GM12878 (cell line): ENCODE measurements at regions not wholly inside any gene's neighbourhood (a gene's known extent, or its start where the extent isn't known, plus 50 kb on each side); places are given as distances from the start of the nearest gene placed in this dataset.

Experiments
- ATAC-seq: fragments of 200-7000 bp; cut with Tn5 transposase; 3 replicates; pipeline ENCODE4 v1.9.1; 2020; ENCODE audit warnings: mild to moderate bottlenecking, moderate library complexity
- BruUV-seq: library from RNA; stranded (reverse); fragments of 400-500 nt; replicated peaks from 2 replicates; lab custom pipeline; 2021; lab: Mats Ljungman, UMichigan
- CTCF ChIA-PET: fragments of 300-600 bp; sonication (Branson Sonifier 250); formaldehyde crosslinking; extraction: SDS; loops from one replicate; lab custom pipeline; 2021; ENCODE audit warnings: inconsistent platforms; lab: Yijun Ruan, JAX
- POLR2A ChIA-PET: fragments of 350-600 bp; formaldehyde crosslinking; extraction: SDS; loops from one replicate; lab custom pipeline; 2021; ENCODE audit warnings: inconsistent platforms; lab: Charles Lee
- RAD21 ChIA-PET: fragments of 300-600 bp; sonication (Branson Sonifier 250); formaldehyde crosslinking; loops from one replicate; lab custom pipeline; 2023; ENCODE audit warnings: antibody characterized with exemption; ENCODE audit not compliant: unreplicated experiment; lab: Charles Lee
- SMC1A ChIA-PET: fragments of 300-600 bp; sonication (Branson Sonifier 250); formaldehyde crosslinking; loops from one replicate; lab custom pipeline; 2023; ENCODE audit not compliant: unreplicated experiment, uncharacterized antibody; lab: Charles Lee
- DNase-seq: peaks from one replicate; pipeline ENCODE4 v3.0.0-alpha.2; 2011; ENCODE audit warnings: low read depth, low spot score
- FAIRE-seq: peaks from 3 replicates; lab custom pipeline; 2011; peaks lifted over from hg19 to GRCh38; lab: Jason Lieb, UNC
- H2AFZ ChIP-seq: 2 replicates; pipeline ENCODE4 v1.6.0; 2011; ENCODE audit warnings: low read depth, low read length, control low read depth; ENCODE audit not compliant: control insufficient read depth
- H3K27ac ChIP-seq: 2 replicates; pipeline ENCODE4 v1.5.1; 2011; ENCODE audit warnings: control low read depth; ENCODE audit not compliant: control insufficient read depth, insufficient read depth
- H3K27me3 ChIP-seq, 2 experiments: replicated peaks in 1 of 2; 2 replicates each; pipeline versions ENCODE4 v1.6.0 to v1.6.1; 2011; ENCODE audit warnings: low read length in 1 of 2; ENCODE audit not compliant: control insufficient read depth in 2 of 2, insufficient read depth in 2 of 2
- H3K36me3 ChIP-seq, 2 experiments: 2 replicates each; pipeline ENCODE4 v1.5.1; 2011; ENCODE audit warnings: low read length in 1 of 2; ENCODE audit not compliant: control insufficient read depth in 2 of 2, insufficient read depth in 2 of 2
- H3K4me1 ChIP-seq: 2 replicates; pipeline ENCODE4 v1.6.1; 2011; ENCODE audit warnings: mild to moderate bottlenecking, low read length, moderate library complexity, mixed read lengths; ENCODE audit not compliant: control insufficient read depth, insufficient read depth
- H3K4me2 ChIP-seq: 2 replicates; pipeline ENCODE4 v1.6.0; 2011; ENCODE audit warnings: control low read depth; ENCODE audit not compliant: control insufficient read depth, insufficient read depth
- H3K4me3 ChIP-seq: fragments of 200-600 bp; sonication (generic); 2 replicates; pipeline ENCODE4 v1.5.1; 2016
- H3K79me2 ChIP-seq: 2 replicates; pipeline ENCODE4 v1.6.0; 2011; ENCODE audit warnings: low read length; ENCODE audit not compliant: control insufficient read depth, insufficient read depth
- H3K9ac ChIP-seq: 2 replicates; pipeline ENCODE4 v1.8.0; 2011; ENCODE audit warnings: low read length, control low read depth, mixed read lengths; ENCODE audit not compliant: control insufficient read depth, insufficient read depth
- H3K9me3 ChIP-seq: replicated peaks from 3 replicates; pipeline ENCODE4 v1.5.1; 2011; ENCODE audit warnings: mild to moderate bottlenecking, low read length; ENCODE audit not compliant: control insufficient read depth, insufficient read depth
- H4K20me1 ChIP-seq: 2 replicates; pipeline ENCODE4 v1.6.0; 2011; ENCODE audit not compliant: control insufficient read depth, insufficient read depth
- E4F1 ChIP-seq: fragments of 450-650 bp; IDR thresholded peaks from 2 replicates; pipeline ENCODE4 v1.6.1; 2018; ENCODE audit warnings: borderline replicate concordance, mild to moderate bottlenecking; ENCODE audit not compliant: partially characterized antibody
- HCFC1 ChIP-seq: fragments of 150-350 bp; IDR thresholded peaks from 2 replicates; pipeline ENCODE4 v1.6.1; 2014; ENCODE audit warnings: low read length
- MEF2A ChIP-seq: IDR thresholded peaks from 2 replicates; pipeline ENCODE4 v1.6.1; 2011; ENCODE audit warnings: low read depth, mild to moderate bottlenecking, low read length, moderate library complexity; ENCODE audit not compliant: insufficient read depth
- MTA2 ChIP-seq: fragments of 450-650 bp; IDR thresholded peaks from 2 replicates; pipeline ENCODE4 v1.6.1; 2016; ENCODE audit warnings: low read depth, mild to moderate bottlenecking, moderate library complexity
- MYC ChIP-seq: IDR thresholded peaks from 2 replicates; pipeline ENCODE4 v1.6.1; 2011; ENCODE audit warnings: mild to moderate bottlenecking, low read length, moderate library complexity, inconsistent platforms; ENCODE audit not compliant: insufficient read depth, insufficient replicate concordance, insufficient read length, severe bottlenecking
- RB1 ChIP-seq: fragments of 450-650 bp; formaldehyde crosslinking; IDR thresholded peaks from 2 replicates; pipeline ENCODE4 v1.6.1; 2017; ENCODE audit warnings: mild to moderate bottlenecking, borderline replicate concordance
- RELA ChIP-seq: fragments of 450-650 bp; IDR thresholded peaks from 2 replicates; pipeline ENCODE4 v1.8.0; 2014; ENCODE audit warnings: borderline replicate concordance; ENCODE audit not compliant: partially characterized antibody
- SMC3 ChIP-seq: IDR thresholded peaks from 2 replicates; pipeline ENCODE4 v1.6.1; 2011; ENCODE audit warnings: low read length, improper control_type of control experiment, borderline replicate concordance
- SPI1 ChIP-seq: IDR thresholded peaks from 2 replicates; pipeline ENCODE4 v1.6.1; 2011; ENCODE audit warnings: low read depth, mild to moderate bottlenecking, low read length, moderate library complexity, borderline replicate concordance; ENCODE audit not compliant: insufficient read depth
- USF1 ChIP-seq: IDR thresholded peaks from 2 replicates; pipeline ENCODE4 v1.6.1; 2011; ENCODE audit warnings: borderline replicate concordance, low read depth, mild to moderate bottlenecking, moderate library complexity, mixed read lengths, low read length; ENCODE audit not compliant: insufficient read depth; ENCODE audit errors: extremely low read length
- ZNF24 ChIP-seq: fragments of 450-650 bp; IDR thresholded peaks from 2 replicates; pipeline ENCODE4 v1.6.1; 2017; ENCODE audit warnings: antibody characterized with exemption, mild to moderate bottlenecking
- WGBS: methylation state at CpG from one replicate; pipeline ENCODE4 v1.1.6; 2016; ENCODE audit warnings: low lambda C conversion rate; ENCODE audit not compliant: insufficient replicate concordance, insufficient coverage; ENCODE audit errors: missing lambda C conversion rate; 5-methylcytosine and 5-hydroxymethylcytosine counted together
- in situ Hi-C: fragments of 300-500 bp; cut with MboI; formaldehyde crosslinking; loops from 9 replicates; pipeline ENCODE4 v1.14.3; 2018; ENCODE audit warnings: mixed read lengths
- intact Hi-C: fragments of 100-400 bp; cut with micrococcal nuclease; formaldehyde crosslinking; loops from one replicate; pipeline ENCODE4 v1.14.2; 2022; ENCODE audit not compliant: unreplicated experiment
- TF ChIP-seq, protein P1 (sequence below): fragments of 450-650 bp; IDR thresholded peaks from 2 replicates; pipeline ENCODE4 v1.6.1; 2017; ENCODE audit warnings: mild to moderate bottlenecking
- TF ChIP-seq, protein P2 (sequence below): fragments of 450-650 bp; IDR thresholded peaks from 2 replicates; pipeline ENCODE4 v1.6.1; 2017; ENCODE audit warnings: mild to moderate bottlenecking, low read depth, inconsistent platforms; ENCODE audit not compliant: poor library complexity, severe bottlenecking
- TF ChIP-seq, protein P3 (sequence below): IDR thresholded peaks from 2 replicates; pipeline ENCODE4 v1.6.1; 2012; ENCODE audit warnings: low read length, inconsistent platforms

DNA sequence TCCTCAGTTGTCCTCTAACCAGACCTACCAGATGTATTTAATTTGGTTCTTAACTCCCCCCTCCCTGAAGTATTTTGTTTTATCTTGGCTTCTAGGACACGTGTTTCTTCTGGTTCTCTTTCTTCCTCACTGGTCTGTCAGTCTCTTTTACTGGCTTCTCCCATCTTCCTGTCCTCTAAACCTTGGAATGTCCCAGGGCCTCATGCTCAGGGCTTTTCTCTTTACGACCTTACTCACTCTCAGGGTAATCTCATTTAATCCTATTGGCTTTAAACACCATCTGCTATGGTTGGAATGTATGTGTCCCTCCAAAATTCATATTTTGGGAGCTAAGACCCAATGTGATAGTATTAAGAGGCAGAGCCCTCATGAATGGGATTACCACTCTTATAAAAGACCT lies 418.2 kb upstream of the PODXL start:
- FAIRE-seq (no peak), ATAC-seq (no peak), DNase-seq (no peak)
- Histone ChIP-seq H3K27me3 (no peaks in the 10 kb centered on the region), H3K9me3 (no peaks in the 10 kb centered on the region), H4K20me1 (no peaks in the 10 kb centered on the region), H3K4me1 (no peaks in the 10 kb centered on the region), H3K79me2 (no peaks in the 10 kb centered on the region), H3K4me3 (no peak overlapping the region), H3K9ac (no peak overlapping the region), H3K36me3 (no peaks in the 10 kb centered on the region), H3K27ac (no peak overlapping the region), H2AFZ (no peak overlapping the region), H3K4me2 (no peak overlapping the region)
- WGBS: 3% methylated on average over 2 of the region's 2 CpGs
- intact Hi-C loops: no loop called here
- ChIA-PET CTCF (no interaction called here), SMC1A (no interaction called here), POLR2A (no interaction called here), RAD21 (no interaction called here)
- no TSS peak for BruUV-seq
- in situ Hi-C loops: no loop called here
- TF ChIP-seq USF1 (no peak), MEF2A (no peak), E4F1 (no peak), MTA2 (no peak), SPI1 (no peak), MYC (no peak), RB1 (no peak), ZNF24 (no peak), SMC3 (no peak), HCFC1 (no peak), RELA (no peak)
- TF ChIP-seq, protein P1, sequence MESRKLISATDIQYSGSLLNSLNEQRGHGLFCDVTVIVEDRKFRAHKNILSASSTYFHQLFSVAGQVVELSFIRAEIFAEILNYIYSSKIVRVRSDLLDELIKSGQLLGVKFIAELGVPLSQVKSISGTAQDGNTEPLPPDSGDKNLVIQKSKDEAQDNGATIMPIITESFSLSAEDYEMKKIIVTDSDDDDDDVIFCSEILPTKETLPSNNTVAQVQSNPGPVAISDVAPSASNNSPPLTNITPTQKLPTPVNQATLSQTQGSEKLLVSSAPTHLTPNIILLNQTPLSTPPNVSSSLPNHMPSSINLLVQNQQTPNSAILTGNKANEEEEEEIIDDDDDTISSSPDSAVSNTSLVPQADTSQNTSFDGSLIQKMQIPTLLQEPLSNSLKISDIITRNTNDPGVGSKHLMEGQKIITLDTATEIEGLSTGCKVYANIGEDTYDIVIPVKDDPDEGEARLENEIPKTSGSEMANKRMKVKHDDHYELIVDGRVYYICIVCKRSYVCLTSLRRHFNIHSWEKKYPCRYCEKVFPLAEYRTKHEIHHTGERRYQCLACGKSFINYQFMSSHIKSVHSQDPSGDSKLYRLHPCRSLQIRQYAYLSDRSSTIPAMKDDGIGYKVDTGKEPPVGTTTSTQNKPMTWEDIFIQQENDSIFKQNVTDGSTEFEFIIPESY: no peak
- TF ChIP-seq, protein P2, sequence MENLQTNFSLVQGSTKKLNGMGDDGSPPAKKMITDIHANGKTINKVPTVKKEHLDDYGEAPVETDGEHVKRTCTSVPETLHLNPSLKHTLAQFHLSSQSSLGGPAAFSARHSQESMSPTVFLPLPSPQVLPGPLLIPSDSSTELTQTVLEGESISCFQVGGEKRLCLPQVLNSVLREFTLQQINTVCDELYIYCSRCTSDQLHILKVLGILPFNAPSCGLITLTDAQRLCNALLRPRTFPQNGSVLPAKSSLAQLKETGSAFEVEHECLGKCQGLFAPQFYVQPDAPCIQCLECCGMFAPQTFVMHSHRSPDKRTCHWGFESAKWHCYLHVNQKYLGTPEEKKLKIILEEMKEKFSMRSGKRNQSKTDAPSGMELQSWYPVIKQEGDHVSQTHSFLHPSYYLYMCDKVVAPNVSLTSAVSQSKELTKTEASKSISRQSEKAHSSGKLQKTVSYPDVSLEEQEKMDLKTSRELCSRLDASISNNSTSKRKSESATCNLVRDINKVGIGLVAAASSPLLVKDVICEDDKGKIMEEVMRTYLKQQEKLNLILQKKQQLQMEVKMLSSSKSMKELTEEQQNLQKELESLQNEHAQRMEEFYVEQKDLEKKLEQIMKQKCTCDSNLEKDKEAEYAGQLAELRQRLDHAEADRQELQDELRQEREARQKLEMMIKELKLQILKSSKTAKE: no peak
- TF ChIP-seq, protein P3, sequence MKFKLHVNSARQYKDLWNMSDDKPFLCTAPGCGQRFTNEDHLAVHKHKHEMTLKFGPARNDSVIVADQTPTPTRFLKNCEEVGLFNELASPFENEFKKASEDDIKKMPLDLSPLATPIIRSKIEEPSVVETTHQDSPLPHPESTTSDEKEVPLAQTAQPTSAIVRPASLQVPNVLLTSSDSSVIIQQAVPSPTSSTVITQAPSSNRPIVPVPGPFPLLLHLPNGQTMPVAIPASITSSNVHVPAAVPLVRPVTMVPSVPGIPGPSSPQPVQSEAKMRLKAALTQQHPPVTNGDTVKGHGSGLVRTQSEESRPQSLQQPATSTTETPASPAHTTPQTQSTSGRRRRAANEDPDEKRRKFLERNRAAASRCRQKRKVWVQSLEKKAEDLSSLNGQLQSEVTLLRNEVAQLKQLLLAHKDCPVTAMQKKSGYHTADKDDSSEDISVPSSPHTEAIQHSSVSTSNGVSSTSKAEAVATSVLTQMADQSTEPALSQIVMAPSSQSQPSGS: no peak
